Breast epithelium (tissue), 3 donors: ENCODE measurements at regions not wholly inside any gene's neighbourhood (a gene's known extent, or its start where the extent isn't known, plus 50 kb on each side); places are given as distances from the start of the nearest gene placed in this dataset.

Experiments
- POLR2A ChIP-seq: fragments of 450-650 bp; IDR thresholded peaks from one replicate; pipeline ENCODE4 v1.6.1; 2016; ENCODE audit warnings: antibody characterized with exemption, mild to moderate bottlenecking, moderate library complexity
- POLR2AphosphoS5 ChIP-seq, 3 donors: sonication (generic); formaldehyde crosslinking; IDR thresholded peaks; one replicate each; pipeline ENCODE4 v1.6.1; 2017; ENCODE audit warnings: antibody characterized with exemption in 3 of 3

DNA sequence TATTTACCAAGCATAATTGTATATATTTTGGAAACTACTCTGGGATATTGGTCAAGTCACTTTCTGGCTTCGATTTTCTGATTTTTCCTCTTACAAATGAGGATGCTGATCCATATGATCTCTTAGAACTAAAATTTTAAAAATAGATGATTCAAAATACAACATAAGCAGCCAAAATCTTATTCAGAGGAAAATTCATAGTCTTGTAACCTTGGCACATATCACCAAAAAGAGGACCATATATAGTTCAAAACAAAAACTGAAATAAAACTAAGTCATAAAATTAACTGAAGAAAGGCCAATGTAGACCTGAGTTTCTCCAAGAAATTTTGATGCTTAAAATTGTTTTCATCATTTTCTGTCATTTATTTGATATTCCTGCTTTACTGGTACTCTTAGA, 768.3 kb downstream of the SORCS3 start:
- no peak for TF ChIP-seq POLR2A
- no peak for TF ChIP-seq POLR2AphosphoS5 (IDR thresholded peaks at IDR 0.05)
